22Rv1 (cell line): ENCODE measurements at regions not wholly inside any gene's neighbourhood (a gene's known extent, or its start where the extent isn't known, plus 50 kb on each side); places are given as distances from the start of the nearest gene placed in this dataset.

Experiments
- ZFX ChIP-seq: fragments of 450-650 bp; IDR thresholded peaks from 2 replicates; pipeline ENCODE4 v1.6.1; 2017; ENCODE audit warnings: antibody characterized with exemption, borderline replicate concordance
- TF ChIP-seq, protein P1 (sequence below): fragments of 450-650 bp; IDR thresholded peaks from 2 replicates; pipeline ENCODE4 v1.5.1; 2017; ENCODE audit warnings: mild to moderate bottlenecking

- TF ChIP-seq, protein P1, sequence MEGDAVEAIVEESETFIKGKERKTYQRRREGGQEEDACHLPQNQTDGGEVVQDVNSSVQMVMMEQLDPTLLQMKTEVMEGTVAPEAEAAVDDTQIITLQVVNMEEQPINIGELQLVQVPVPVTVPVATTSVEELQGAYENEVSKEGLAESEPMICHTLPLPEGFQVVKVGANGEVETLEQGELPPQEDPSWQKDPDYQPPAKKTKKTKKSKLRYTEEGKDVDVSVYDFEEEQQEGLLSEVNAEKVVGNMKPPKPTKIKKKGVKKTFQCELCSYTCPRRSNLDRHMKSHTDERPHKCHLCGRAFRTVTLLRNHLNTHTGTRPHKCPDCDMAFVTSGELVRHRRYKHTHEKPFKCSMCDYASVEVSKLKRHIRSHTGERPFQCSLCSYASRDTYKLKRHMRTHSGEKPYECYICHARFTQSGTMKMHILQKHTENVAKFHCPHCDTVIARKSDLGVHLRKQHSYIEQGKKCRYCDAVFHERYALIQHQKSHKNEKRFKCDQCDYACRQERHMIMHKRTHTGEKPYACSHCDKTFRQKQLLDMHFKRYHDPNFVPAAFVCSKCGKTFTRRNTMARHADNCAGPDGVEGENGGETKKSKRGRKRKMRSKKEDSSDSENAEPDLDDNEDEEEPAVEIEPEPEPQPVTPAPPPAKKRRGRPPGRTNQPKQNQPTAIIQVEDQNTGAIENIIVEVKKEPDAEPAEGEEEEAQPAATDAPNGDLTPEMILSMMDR, result no peak
- no peak for TF ChIP-seq ZFX
Observed at GRCh38 chr9:65426231-65426630, 141.2 kb upstream of the FOXD4L5 start.
